Spleen (tissue), 11 donors: ENCODE measurements at regions not wholly inside any gene's neighbourhood (a gene's known extent, or its start where the extent isn't known, plus 50 kb on each side); places are given as distances from the start of the nearest gene placed in this dataset.

Experiments
- DNase-seq: peaks from one replicate; pipeline ENCODE4 v3.0.0-alpha.2; 2020
- H3K27ac ChIP-seq, 8 donors: fragments of 200-600 bp; sonication (generic) in 7 of 8; 1 replicate in 4 of 8; 2 replicates in 4 of 8; pipeline versions ENCODE4 v1.5.0 to v1.8.0; 2016 to 2021; ENCODE audit warnings: inconsistent platforms in 4 of 8, mild to moderate bottlenecking in 4 of 8, moderate library complexity in 1 of 8
- H3K27me3 ChIP-seq, 7 donors: fragments of 200-600 bp; sonication (generic) in 6 of 7; replicated peaks in 1 of 7; 1 replicate in 4 of 7; 2 replicates in 3 of 7; pipeline versions ENCODE4 v1.5.0 to v1.8.0; 2016 to 2021; ENCODE audit warnings: inconsistent platforms in 3 of 7, mild to moderate bottlenecking in 1 of 7
- H3K36me3 ChIP-seq, 6 donors: fragments of 200-600 bp; sonication (generic) in 5 of 6; 1 replicate in 4 of 6; 2 replicates in 2 of 6; pipeline versions ENCODE4 v1.5.0 to v1.8.0; 2016 to 2021; ENCODE audit warnings: inconsistent platforms in 2 of 6
- H3K4me1 ChIP-seq, 6 donors: fragments of 200-600 bp; sonication (generic) in 5 of 6; 1 replicate in 3 of 6; 2 replicates in 3 of 6; pipeline versions ENCODE4 v1.5.0 to v1.8.0; 2016 to 2021; ENCODE audit warnings: inconsistent platforms in 3 of 6
- H3K4me3 ChIP-seq, 8 donors: fragments of 200-600 bp; sonication (generic) in 7 of 8; 1 replicate in 4 of 8; 2 replicates in 4 of 8; pipeline versions ENCODE4 v1.5.0 to v1.8.0; 2016 to 2021; ENCODE audit warnings: inconsistent platforms in 4 of 8, mild to moderate bottlenecking in 4 of 8, moderate library complexity in 2 of 8
- H3K9me3 ChIP-seq, 8 donors: fragments of 200-600 bp; sonication (generic) in 7 of 8; 1 replicate in 4 of 8; 2 replicates in 4 of 8; pipeline versions ENCODE4 v1.5.0 to v1.8.0; 2016 to 2021; ENCODE audit warnings: inconsistent platforms in 4 of 8
- CTCF ChIP-seq, 11 experiments: fragments of 200-600 bp in 7 of 11; fragments of 450-650 bp in 4 of 11; sonication (generic) in 4 of 11; IDR thresholded peaks in 8 of 11; conservative IDR thresholded peaks in 3 of 11; 1 replicate in 7 of 11; 2 replicates in 4 of 11; pipeline versions ENCODE4 v1.4.0 to v1.8.0; 2016 to 2021; ENCODE audit warnings: antibody characterized with exemption in 11 of 11, inconsistent platforms in 4 of 11, mild to moderate bottlenecking in 1 of 11
- POLR2A ChIP-seq, 3 donors: fragments of 450-650 bp; IDR thresholded peaks; one replicate each; pipeline ENCODE4 v1.5.1; 2017; ENCODE audit warnings: antibody characterized with exemption in 3 of 3, mild to moderate bottlenecking in 1 of 3
- POLR2AphosphoS5 ChIP-seq, 3 donors: sonication (generic); formaldehyde crosslinking; IDR thresholded peaks; one replicate each; pipeline ENCODE4 v1.5.1; 2017; ENCODE audit warnings: antibody characterized with exemption in 3 of 3
- WGBS, 5 donors: extraction: QIAGEN DNeasy Blood & Tissue Kit in 3 of 5; methylation state at CpG; one replicate each; pipeline versions ENCODE4 v1.1.5 to v1.1.7; 2013 to 2018; 5-methylcytosine and 5-hydroxymethylcytosine counted together
- intact Hi-C: fragments of 100-400 bp; cut with DNase I; formaldehyde crosslinking; loops from one replicate; pipeline ENCODE4 v1.15.0; 2023; ENCODE audit warnings: low total_unique reads
- donor health status: healthy with polysubstance abuse.
- donor health status: DM: no; HTN: no; CAD: no; lungs with moderate emphysema.
- donor health status: DM: no; HTN: no; CAD: no.
- donor health status: Bipolar disorder and iron deficiency.
- donor health status: healthy.
- donor health status: DM: no; HTN: no; CAD: no.
- donor health status: DM: yes; HTN: yes; CAD: no.

- TF ChIP-seq CTCF (IDR thresholded peaks at IDR 0.05 in 8 of 11, conservative IDR thresholded peaks at IDR 0.05 in 3 of 11): no peak
- no peak for TF ChIP-seq POLR2A (IDR thresholded peaks at IDR 0.05)
- no peak for TF ChIP-seq POLR2AphosphoS5 (IDR thresholded peaks at IDR 0.05)
- H3K4me3 ChIP-seq: no peak overlapping the region
- H3K4me1 ChIP-seq: no peaks in the 10 kb centered on the region
- DNase-seq: no peak
- peaks cover 0 to 6% (median 0%) of the 10 kb centered on the region in 7 donors for H3K27me3 ChIP-seq
- no peaks in the 10 kb centered on the region for H3K9me3 ChIP-seq
- 76 to 80% (median 78%) methylated on average over 6 of the region's 6 CpGs for WGBS, 5 donors
- no peak overlapping the region for H3K27ac ChIP-seq
- no peaks in the 10 kb centered on the region for H3K36me3 ChIP-seq
- intact Hi-C loops: no loop called here
Observed at GRCh38 chr21:38668541-38668940, 137.2 kb upstream of the ETS2 start.

GRCh38 chr21:38669186-38669585 is 136.5 kb upstream of the ETS2 start:
- WGBS, 5 donors: 74 to 88% (median 79%) methylated on average over 6 of the region's 6 CpGs
- peak in 5 of 11 experiments; percentile 14 to 34 (median 21) for TF ChIP-seq CTCF (IDR thresholded peaks at IDR 0.05 in 8 of 11, conservative IDR thresholded peaks at IDR 0.05 in 3 of 11)
- no peak for TF ChIP-seq POLR2AphosphoS5 (IDR thresholded peaks at IDR 0.05)
- no peak for TF ChIP-seq POLR2A (IDR thresholded peaks at IDR 0.05)
- H3K36me3 ChIP-seq: no peaks in the 10 kb centered on the region
- no peaks in the 10 kb centered on the region for H3K4me1 ChIP-seq
- intact Hi-C loops: no loop called here
- H3K9me3 ChIP-seq: no peaks in the 10 kb centered on the region
- no peak overlapping the region for H3K27ac ChIP-seq
- H3K4me3 ChIP-seq: no peak overlapping the region
- peaks cover 0 to 2% (median 0%) of the 10 kb centered on the region in 7 donors for H3K27me3 ChIP-seq
- no peak for DNase-seq

- H3K9me3 ChIP-seq: no peaks in the 10 kb centered on the region
- no peak for TF ChIP-seq POLR2AphosphoS5 (IDR thresholded peaks at IDR 0.05)
- TF ChIP-seq CTCF (IDR thresholded peaks at IDR 0.05 in 8 of 11, conservative IDR thresholded peaks at IDR 0.05 in 3 of 11): no peak
- TF ChIP-seq POLR2A (IDR thresholded peaks at IDR 0.05): no peak
- no peak overlapping the region for H3K4me3 ChIP-seq
- WGBS, 5 donors: 89 to 96% (median 93%) methylated on average over 7 of the region's 7 CpGs
- no peaks in the 10 kb centered on the region for H3K36me3 ChIP-seq
- H3K27ac ChIP-seq: no peak overlapping the region
- no peaks in the 10 kb centered on the region for H3K4me1 ChIP-seq
- intact Hi-C loops: no loop called here
- no peak for DNase-seq
- H3K27me3 ChIP-seq: no peaks in the 10 kb centered on the region
Observed at GRCh38 chr21:38670861-38671260, 134.9 kb upstream of the ETS2 start.

- WGBS, 5 donors: 65 to 81% (median 79%) methylated on average over 6 of the region's 6 CpGs
- H3K4me1 ChIP-seq: no peaks in the 10 kb centered on the region
- peaks cover 0 to 9% (median 0%) of the 10 kb centered on the region in 7 donors for H3K27me3 ChIP-seq
- DNase-seq: no peak
- H3K9me3 ChIP-seq: no peaks in the 10 kb centered on the region
- no peak overlapping the region for H3K27ac ChIP-seq
- no peak overlapping the region for H3K4me3 ChIP-seq
- intact Hi-C loops: no loop called here
- no peak for TF ChIP-seq POLR2A (IDR thresholded peaks at IDR 0.05)
- no peak for TF ChIP-seq CTCF (IDR thresholded peaks at IDR 0.05 in 8 of 11, conservative IDR thresholded peaks at IDR 0.05 in 3 of 11)
- TF ChIP-seq POLR2AphosphoS5 (IDR thresholded peaks at IDR 0.05): no peak
- H3K36me3 ChIP-seq: no peaks in the 10 kb centered on the region
Observed at GRCh38 chr21:38671773-38672172, 134.0 kb upstream of the ETS2 start.
